HG03139 (cell line): ENCODE measurements at regions not wholly inside any gene's neighbourhood (a gene's known extent, or its start where the extent isn't known, plus 50 kb on each side); places are given as distances from the start of the nearest gene placed in this dataset.
"Not testable (repeated sequence)": the region's sequence is repeated elsewhere in the genome, so short reads cannot be mapped to it uniquely, and the experiment has no call there.

Experiments
- ATAC-seq: cut with Tn5 transposase; IDR thresholded peaks from one replicate; pipeline ENCODE4 v1.9.1; 2021; ENCODE audit not compliant: unreplicated experiment

GRCh38 chr3:81995329-81995728 is 233.9 kb upstream of the GBE1 start:
- no peak for ATAC-seq

DNA sequence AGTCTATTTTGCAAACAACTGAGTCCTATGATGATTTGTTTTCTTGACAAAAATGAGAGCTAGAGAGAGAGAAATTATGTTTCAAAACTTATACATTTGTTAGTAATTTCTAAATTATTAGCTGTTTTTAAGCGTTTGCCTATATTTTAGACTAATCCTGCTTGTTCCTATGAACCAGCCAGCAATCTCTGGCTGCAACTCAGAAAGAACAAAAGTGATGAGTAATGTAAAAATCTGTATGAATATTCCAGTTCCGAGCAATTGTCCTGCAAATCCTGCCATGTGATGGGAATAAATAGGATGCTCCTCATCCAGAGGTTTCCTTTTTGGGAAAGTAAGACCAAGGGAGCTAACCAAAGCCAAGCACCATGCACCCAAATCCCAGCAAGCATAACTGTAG is 228.3 kb upstream of the GBE1 start:
- ATAC-seq = no peak

- ATAC-seq = no peak
These were observed 227.8 kb upstream of the GBE1 start for GRCh38 chr3:81989274-81989673.

DNA sequence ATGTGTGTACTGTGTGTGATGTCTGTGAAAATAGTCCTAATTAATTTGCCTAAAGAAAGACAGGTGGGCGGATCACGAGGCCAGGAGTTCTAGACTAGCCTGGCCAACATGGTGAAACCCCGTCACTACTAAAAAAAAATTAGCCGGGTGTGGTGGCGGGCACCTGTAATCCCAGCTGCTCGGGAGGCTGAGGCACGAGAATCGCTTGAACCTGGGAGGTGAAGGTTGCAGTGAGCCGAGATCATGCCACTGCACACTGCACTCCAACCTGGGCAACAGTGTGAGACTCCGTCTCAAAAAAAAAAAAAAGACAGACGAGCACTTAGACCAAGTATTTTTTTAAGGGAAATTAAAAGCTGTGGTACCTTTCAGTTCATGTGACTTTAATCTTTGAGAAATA is 226.0 kb upstream of the GBE1 start:
- not testable (repeated sequence) for ATAC-seq

GRCh38 chr3:81985996-81986723 is 224.7 kb upstream of the GBE1 start:
- ATAC-seq = no peak

- no peak for ATAC-seq
These were observed 221.9 kb upstream of the GBE1 start for GRCh38 chr3:81983382-81983781.

DNA sequence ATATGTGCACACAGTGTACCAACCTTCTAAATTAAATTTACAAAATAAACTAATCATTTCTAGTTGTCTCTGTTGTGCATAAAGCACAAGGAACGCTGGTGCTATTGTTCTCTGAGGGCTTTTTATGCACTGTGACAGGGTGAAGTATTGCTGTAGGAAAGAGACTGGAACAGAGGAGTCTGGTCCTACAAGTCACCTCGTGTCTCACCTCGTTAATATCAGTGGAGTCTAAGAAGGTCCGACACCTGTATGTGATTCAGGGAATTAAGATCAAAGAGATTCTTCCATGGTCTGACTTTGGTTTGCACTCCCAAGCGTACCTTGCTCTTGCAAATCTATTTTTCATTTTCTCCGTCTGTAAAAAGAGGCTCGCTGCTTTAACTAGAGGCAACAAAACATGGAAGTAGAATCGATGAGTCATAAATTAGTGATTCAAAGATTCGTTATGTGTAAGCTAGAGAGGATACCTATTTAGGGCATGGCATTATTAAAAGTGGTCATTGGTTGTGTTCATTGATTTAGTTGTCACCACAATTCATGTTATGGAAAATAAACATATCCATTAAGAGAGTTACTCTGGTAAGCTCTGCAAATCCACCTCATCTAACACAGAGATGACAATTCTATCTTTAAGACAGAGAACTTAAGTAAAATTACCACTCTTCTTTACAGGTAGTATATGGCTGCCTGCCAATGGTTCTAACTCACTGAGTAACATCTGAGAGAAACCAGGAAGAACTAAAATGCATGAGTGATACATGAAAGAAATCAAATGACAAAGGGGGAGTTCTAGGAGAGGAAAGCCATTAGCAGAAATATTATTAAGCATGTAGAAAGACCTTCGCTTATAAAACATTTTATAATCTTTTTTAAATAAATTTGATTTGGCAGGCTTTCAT is 219.4 kb upstream of the GBE1 start:
- no peak for ATAC-seq

DNA sequence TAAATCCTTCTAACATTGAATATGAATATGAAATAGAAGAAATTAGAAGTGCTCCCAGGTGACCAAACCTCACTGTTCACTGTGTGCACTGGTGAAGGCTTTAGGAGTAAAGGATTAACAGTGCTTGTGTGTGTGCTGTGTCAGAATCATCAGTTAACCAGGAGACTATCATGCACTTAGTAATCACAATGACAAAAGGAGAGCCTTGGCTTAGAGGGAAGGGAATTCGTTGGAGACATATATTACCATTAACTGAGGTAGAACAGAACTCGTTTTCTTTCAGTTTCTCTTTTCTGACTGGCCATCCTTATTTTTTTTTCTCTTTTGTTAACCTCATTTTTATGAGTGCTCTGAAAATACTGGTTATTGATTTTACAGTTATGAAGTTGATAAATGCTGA is 213.3 kb upstream of the GBE1 start:
- no peak for ATAC-seq

DNA sequence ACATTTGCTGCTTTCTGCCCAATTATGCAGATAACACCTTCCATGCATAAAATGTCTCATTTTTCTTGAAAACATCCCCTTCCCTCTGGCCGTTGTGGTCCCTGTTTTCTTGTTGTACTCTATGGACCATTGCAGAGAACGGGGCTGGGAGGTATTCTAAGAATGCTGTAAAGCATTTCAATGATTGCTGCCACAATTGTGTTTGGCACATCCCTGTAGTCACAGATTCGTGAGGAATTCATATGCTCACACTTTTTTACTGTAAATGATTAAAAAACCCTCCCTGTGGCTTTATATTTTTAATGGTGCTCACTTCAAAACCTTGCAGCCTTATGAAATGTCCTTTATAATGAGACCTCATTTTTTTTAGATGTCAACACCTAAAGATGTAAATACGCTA is 207.2 kb upstream of the GBE1 start:
- no peak for ATAC-seq

DNA sequence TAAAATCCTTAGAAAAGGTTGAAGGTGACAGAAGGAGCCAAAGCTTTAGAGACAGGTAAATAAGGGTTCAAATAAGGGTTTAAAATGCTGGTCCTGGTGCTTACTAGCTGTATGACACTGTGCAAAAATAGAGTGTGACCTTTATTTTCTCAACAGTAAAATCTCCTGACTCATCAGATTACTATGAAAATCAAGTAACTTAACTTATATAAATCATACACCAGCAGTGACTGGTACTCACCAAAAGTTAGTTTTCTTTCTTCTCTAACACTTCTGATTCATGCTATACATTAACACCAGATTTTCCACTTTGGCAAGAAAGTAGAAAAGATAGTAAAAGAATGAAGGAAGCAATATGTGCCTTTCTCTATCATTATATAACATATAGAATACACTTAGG is 205.9 kb upstream of the GBE1 start:
- no peak for ATAC-seq

DNA sequence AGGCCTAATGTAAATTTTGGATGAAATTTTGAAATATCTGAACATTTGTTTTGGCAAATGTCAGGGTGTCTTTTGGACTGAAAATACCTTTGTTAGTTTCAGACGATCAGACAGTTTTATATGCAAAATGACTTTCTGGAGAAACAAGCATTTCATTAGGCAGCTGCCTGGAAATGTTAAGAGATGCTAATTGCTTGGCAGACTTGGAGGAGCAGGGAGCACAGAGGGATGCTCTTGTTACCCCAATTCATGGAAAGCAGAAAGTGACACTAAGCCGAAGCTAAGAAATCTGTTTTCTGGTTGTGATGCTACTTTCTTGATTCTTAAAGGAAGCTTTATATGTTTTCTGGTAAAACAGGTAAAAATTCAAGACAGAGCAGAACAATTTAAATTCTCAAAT is 204.3 kb upstream of the GBE1 start:
- no peak for ATAC-seq

DNA sequence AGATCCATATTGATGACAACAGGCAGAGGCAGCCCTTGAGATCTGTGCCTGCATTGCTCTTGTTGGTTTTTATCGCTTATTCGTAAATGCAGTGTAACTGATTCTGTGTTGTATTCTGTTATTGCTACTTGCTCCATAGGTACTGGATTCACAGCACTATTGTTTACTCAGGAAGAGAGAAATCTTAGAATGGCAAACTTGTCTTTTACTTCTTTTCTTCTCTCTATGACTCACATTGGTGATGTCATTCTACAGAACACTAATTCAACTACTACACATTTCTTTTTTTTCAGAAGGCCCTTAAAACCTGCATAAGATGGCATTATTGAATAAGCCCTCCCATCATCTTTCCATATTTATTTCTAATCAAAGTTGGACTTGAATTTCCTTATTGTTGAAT is 201.0 kb upstream of the GBE1 start:
- ATAC-seq = no peak

- no peak for ATAC-seq
These were observed 197.7 kb upstream of the GBE1 start for GRCh38 chr3:81958972-81959640.

DNA sequence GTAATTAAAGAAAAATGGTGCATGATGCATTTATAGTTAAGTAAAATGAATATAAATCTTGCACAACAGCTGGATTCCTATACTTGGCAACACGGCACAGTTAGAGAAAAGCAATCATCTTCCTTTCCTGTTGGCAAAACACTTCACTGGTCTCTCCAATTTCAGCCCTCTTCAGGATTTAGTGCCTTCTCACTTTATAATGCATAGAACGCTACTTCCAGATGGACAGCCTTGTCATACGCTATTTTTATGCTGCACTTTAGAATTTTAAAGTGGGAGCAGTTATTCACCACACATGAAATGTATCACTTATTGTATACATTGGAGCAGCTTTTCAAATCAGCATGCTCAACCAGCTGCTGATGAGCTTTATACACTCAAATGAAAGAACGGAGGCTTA is 194.4 kb upstream of the GBE1 start:
- ATAC-seq = no peak

GRCh38 chr3:81953111-81953510 is 191.7 kb upstream of the GBE1 start:
- no peak for ATAC-seq

DNA sequence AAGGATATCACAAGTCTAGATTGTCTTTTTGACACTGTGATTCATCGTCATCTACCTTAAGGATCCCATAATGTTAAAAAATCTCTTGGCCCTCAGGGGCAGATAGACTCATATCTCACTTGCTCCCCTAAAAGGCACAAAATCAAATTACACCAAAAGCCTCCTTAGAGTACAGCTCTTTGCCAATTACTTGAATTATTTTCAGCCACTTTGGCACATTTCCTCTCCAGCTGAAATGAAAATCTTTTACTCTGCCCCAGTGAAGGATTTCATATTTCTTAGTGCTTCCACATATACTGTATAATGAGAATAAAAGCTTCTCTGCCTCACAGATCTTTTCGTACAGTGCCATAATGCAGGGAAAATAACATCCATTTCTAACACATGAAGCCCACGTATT is 190.7 kb upstream of the GBE1 start:
- no peak for ATAC-seq

DNA sequence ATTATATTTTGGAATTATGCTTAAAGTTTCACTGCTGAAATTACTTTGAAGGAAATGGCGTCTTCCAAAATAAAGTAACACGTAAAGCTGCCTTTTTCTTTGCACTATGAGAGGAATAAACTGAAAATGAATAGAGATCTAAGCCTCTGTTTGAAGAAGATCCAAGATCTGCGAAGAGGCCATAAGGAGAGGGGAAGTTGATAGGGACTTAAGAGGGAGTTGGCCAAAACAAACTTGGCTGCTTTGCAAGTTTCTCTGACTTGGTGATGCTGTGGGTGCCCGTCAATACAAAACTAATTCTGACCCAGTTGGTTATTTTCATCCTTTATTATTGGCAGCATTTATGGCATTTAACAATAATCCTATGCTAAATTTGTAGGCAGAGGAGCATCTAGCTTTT is 190.2 kb upstream of the GBE1 start:
- ATAC-seq = no peak

GRCh38 chr3:81951106-81951505 is 189.7 kb upstream of the GBE1 start:
- no peak for ATAC-seq

DNA sequence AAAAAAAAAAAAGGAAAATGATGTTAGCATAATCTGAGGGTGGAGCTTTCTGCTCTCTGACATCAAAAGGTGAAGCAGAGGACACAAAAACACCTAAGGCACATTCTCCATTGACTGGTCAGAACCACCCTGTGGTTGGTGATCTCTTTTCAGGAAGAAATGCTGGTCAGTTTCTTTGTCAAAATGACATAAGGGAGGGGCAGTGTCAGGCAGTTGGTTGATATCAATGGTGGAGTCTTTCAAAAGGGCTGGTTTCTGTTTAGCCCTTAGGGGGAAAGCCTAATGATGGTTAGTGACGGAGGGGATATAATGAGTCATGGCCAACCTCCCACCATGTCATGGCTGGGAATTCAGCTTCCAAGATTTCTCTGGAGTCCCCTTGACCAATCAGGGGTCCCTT is 185.9 kb upstream of the GBE1 start:
- no peak for ATAC-seq

GRCh38 chr3:81938681-81939080 is 177.2 kb upstream of the GBE1 start:
- ATAC-seq = no peak

GRCh38 chr3:81936817-81937216 is 175.4 kb upstream of the GBE1 start:
- no peak for ATAC-seq

DNA sequence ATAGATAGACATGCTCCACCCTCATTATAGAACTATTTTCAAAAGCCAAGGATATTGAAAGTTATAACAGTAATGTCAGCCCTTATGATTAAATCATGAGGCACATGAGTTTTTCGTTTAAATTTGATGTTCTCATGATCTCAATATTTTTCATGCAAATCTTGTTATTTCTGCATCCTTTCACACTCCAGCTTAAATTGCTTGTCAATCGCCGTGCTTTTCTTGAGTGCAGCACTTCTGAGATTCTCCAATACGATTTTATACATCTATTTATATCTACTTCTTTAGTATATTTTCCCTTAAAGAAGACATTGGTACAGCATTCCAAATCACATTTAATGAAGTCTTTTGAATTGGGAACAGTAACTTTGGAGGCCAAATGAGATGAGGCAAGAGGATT is 171.2 kb upstream of the GBE1 start:
- ATAC-seq = no peak
